Caco-2 (cell line): ENCODE measurements at regions not wholly inside any gene's neighbourhood (a gene's known extent, or its start where the extent isn't known, plus 50 kb on each side); places are given as distances from the start of the nearest gene placed in this dataset.

Source experiments
- BruUV-seq: library from RNA; stranded (reverse); fragments of 400-500 nt; replicated peaks from 2 replicates; lab custom pipeline; 2021; lab: Mats Ljungman, UMichigan
- CTCF ChIA-PET: fragments of 300-600 bp; sonication (Branson Sonifier 250); formaldehyde crosslinking; loops from one replicate; lab custom pipeline; 2022; ENCODE audit warnings: antibody characterized with exemption; lab: Charles Lee
- POLR2A ChIA-PET: fragments of 300-600 bp; sonication (Branson Sonifier 250); formaldehyde crosslinking; loops from one replicate; lab custom pipeline; 2022; ENCODE audit warnings: antibody characterized with exemption; lab: Charles Lee
- DNase-seq, 2 experiments: peaks; one replicate each; pipeline versions ENCODE4 v3.0.0 to v3.0.0-alpha.2; 2020 to 2022
- H3K27me3 ChIP-seq: replicated peaks from 2 replicates; pipeline ENCODE4 v1.6.0; 2011; ENCODE audit warnings: low read length; ENCODE audit not compliant: control insufficient read depth, insufficient read depth
- H3K36me3 ChIP-seq: 2 replicates; pipeline ENCODE4 v1.5.1; 2011; ENCODE audit warnings: low read length; ENCODE audit not compliant: control insufficient read depth, insufficient read depth
- H3K4me1 ChIP-seq: fragments of 250-450 bp; sonication (Bioruptor Pico); 2 replicates; pipeline ENCODE4 v1.5.1; 2020; ENCODE audit warnings: mild to moderate bottlenecking
- H3K4me3 ChIP-seq: 2 replicates; pipeline ENCODE4 v1.5.1; 2011; ENCODE audit warnings: low read depth, mild to moderate bottlenecking, control low read depth, low read length
- H3K9me3 ChIP-seq: fragments of 250-450 bp; sonication (Bioruptor Pico); 2 replicates; pipeline ENCODE4 v1.5.1; 2020; ENCODE audit warnings: mild to moderate bottlenecking, moderate library complexity
- H3K27ac Mint-ChIP-seq: one replicate; pipeline ENCODE4 v1.8.0; 2022; ENCODE audit warnings: mixed read lengths; ENCODE audit not compliant: unreplicated experiment
- H3K27me3 Mint-ChIP-seq: one replicate; pipeline ENCODE4 v1.8.0; 2022; ENCODE audit warnings: mixed read lengths; ENCODE audit not compliant: insufficient read depth, unreplicated experiment
- H3K36me3 Mint-ChIP-seq: one replicate; pipeline ENCODE4 v1.8.0; 2022; ENCODE audit warnings: mild to moderate bottlenecking, mixed read lengths; ENCODE audit not compliant: insufficient read depth, unreplicated experiment
- H3K4me1 Mint-ChIP-seq: one replicate; pipeline ENCODE4 v1.8.0; 2022; ENCODE audit warnings: low read depth, mixed read lengths; ENCODE audit not compliant: unreplicated experiment
- H3K4me3 Mint-ChIP-seq: one replicate; pipeline ENCODE4 v1.8.0; 2022; ENCODE audit warnings: mild to moderate bottlenecking, moderate library complexity, mixed read lengths; ENCODE audit not compliant: unreplicated experiment
- H3K9me3 Mint-ChIP-seq: one replicate; pipeline ENCODE4 v1.8.0; 2022; ENCODE audit warnings: mixed read lengths; ENCODE audit not compliant: unreplicated experiment
- CTCF ChIP-seq, 2 experiments: fragments of 200-600 bp in 1 of 2; IDR thresholded peaks; 1 replicate in 1 of 2; 2 replicates in 1 of 2; pipeline versions ENCODE4 v1.5.1 to v1.8.0; 2011 to 2022; ENCODE audit warnings: antibody characterized with exemption in 1 of 2, control low read depth in 1 of 2, inconsistent platforms in 1 of 2, low read depth in 1 of 2, low read length in 1 of 2, mild to moderate bottlenecking in 1 of 2, moderate library complexity in 1 of 2; ENCODE audit not compliant: insufficient read depth in 1 of 2, severe bottlenecking in 1 of 2, unreplicated experiment in 1 of 2
- intact Hi-C: fragments of 100-400 bp; cut with micrococcal nuclease; formaldehyde crosslinking; loops from one replicate; pipeline ENCODE4 v1.10.0; 2022; ENCODE audit not compliant: unreplicated experiment

GRCh38 chr3:110846971-110847370, 224.6 kb upstream of the NECTIN3 start:
- H3K27ac Mint-ChIP-seq, result no peak overlapping the region
- peaks cover 10% of the 10 kb centered on the region for H3K9me3 Mint-ChIP-seq
- ChIA-PET CTCF (no interaction called here), POLR2A (interaction anchor here (0.6 kb wide), 1 partner anchor 233 kb away, joined by 4 read pairs; no protein-coding TSS in a partner anchor)
- H3K4me1 Mint-ChIP-seq, result no peaks in the 10 kb centered on the region
- Histone ChIP-seq H3K4me1 (no peaks in the 10 kb centered on the region), H3K36me3 (no peaks in the 10 kb centered on the region), H3K9me3 (no peaks in the 10 kb centered on the region), H3K4me3 (no peak overlapping the region), H3K27me3 (no peaks in the 10 kb centered on the region)
- no peak for DNase-seq
- no peaks in the 10 kb centered on the region for H3K27me3 Mint-ChIP-seq
- TF ChIP-seq CTCF (IDR thresholded peaks at IDR 0.05; ENCODE audit: insufficient read depth in 1 of 2, low read depth in 1 of 2, low read length in 1 of 2, severe bottlenecking in 1 of 2, unreplicated experiment in 1 of 2), result no peak
- BruUV-seq, result no TSS peak
- no peaks in the 10 kb centered on the region for H3K36me3 Mint-ChIP-seq
- H3K4me3 Mint-ChIP-seq, result no peak overlapping the region
- intact Hi-C loops, result no loop called here

- intact Hi-C loops, result no loop called here
- Histone ChIP-seq H3K9me3 (no peaks in the 10 kb centered on the region), H3K4me3 (no peak overlapping the region), H3K27me3 (no peaks in the 10 kb centered on the region), H3K36me3 (no peaks in the 10 kb centered on the region), H3K4me1 (no peaks in the 10 kb centered on the region)
- no peaks in the 10 kb centered on the region for H3K27me3 Mint-ChIP-seq
- H3K4me3 Mint-ChIP-seq, result no peak overlapping the region
- H3K27ac Mint-ChIP-seq, result no peak overlapping the region
- POLR2A ChIA-PET, result no interaction called here
- no peaks in the 10 kb centered on the region for H3K36me3 Mint-ChIP-seq
- no peak for TF ChIP-seq CTCF (IDR thresholded peaks at IDR 0.05; ENCODE audit: insufficient read depth in 1 of 2, low read depth in 1 of 2, low read length in 1 of 2, severe bottlenecking in 1 of 2, unreplicated experiment in 1 of 2)
- H3K4me1 Mint-ChIP-seq, result no peaks in the 10 kb centered on the region
- CTCF ChIA-PET, result no interaction called here
- H3K9me3 Mint-ChIP-seq, result peaks cover 3% of the 10 kb centered on the region
- no TSS peak for BruUV-seq
- no peak for DNase-seq
Observed at GRCh38 chr3:110849064-110849463, 222.6 kb upstream of the NECTIN3 start.

GRCh38 chr3:110851736-110852135, 219.9 kb upstream of the NECTIN3 start:
- Histone ChIP-seq H3K4me3 (no peak overlapping the region), H3K9me3 (no peaks in the 10 kb centered on the region), H3K4me1 (no peaks in the 10 kb centered on the region), H3K36me3 (no peaks in the 10 kb centered on the region), H3K27me3 (no peaks in the 10 kb centered on the region)
- no TSS peak for BruUV-seq
- no peak for TF ChIP-seq CTCF (IDR thresholded peaks at IDR 0.05; ENCODE audit: insufficient read depth in 1 of 2, low read depth in 1 of 2, low read length in 1 of 2, severe bottlenecking in 1 of 2, unreplicated experiment in 1 of 2)
- intact Hi-C loops, result no loop called here
- CTCF ChIA-PET, result no interaction called here
- Mint-ChIP-seq H3K9me3 (no peaks in the 10 kb centered on the region), H3K27ac (no peak overlapping the region), H3K27me3 (no peaks in the 10 kb centered on the region), H3K36me3 (no peaks in the 10 kb centered on the region), H3K4me1 (no peaks in the 10 kb centered on the region), H3K4me3 (no peak overlapping the region)
- no peak for DNase-seq
- POLR2A ChIA-PET, result no interaction called here
